Caki2 (cell line): ENCODE measurements at regions not wholly inside any gene's neighbourhood (a gene's known extent, or its start where the extent isn't known, plus 50 kb on each side); places are given as distances from the start of the nearest gene placed in this dataset.
"Not testable (repeated sequence)": the region's sequence is repeated elsewhere in the genome, so short reads cannot be mapped to it uniquely, and the experiment has no call there.

Experiments
- DNase-seq: peaks from one replicate; pipeline ENCODE4 v3.0.0-alpha.2; 2015; ENCODE audit warnings: low read depth
- in situ Hi-C: cut with HindIII; loops from 2 replicates; pipeline ENCODE4 v1.10.0; 2016; ENCODE audit warnings: low sequenced_read_pairs, low pct_unique_long_range_greater_than_20kb, mixed read lengths

DNA sequence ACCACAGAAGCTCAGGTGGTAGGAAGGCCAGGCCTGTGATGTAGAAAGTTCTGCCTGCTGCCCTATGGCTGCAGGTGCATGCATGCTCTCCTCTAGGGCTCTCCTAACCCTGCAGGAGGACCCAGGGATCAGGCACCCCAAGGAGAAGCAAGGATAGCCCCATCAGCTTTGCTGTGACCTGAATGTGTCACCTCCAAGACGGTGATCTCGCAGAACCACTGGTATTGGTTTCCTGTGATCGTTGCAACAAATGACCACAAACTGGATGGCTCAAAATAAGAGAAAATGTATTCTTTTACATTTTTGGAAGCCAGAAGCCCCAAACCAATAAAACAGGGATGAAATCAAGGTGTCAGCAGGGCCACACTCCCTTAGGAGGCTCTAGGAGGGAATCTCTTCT is 327.3 kb downstream of the BCL11A start:
- in situ Hi-C loops: no loop called here

DNA sequence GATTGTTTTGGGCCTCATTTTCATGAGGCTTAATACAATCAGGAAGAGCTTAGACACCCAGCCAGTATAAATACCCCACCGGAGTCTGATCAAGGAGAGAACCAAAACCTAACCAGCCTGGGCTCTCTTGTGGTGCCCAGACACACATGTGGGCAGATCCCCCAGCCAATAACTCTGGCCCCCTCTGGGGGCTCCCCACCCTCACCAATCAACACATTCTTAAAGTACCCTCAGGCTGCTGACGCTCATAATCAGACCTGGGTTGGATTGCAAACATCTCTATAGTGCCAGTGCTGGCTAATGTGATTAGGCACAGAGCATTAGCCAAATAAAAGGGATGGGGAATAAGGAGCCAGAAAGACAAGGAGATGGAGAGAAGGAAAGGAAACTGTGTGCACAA is 329.6 kb downstream of the BCL11A start:
- no peak for DNase-seq
- in situ Hi-C loops: no loop called here

More for the DNA sequence above, 327.3 kb downstream of the BCL11A start:
- DNase-seq: no peak

DNA sequence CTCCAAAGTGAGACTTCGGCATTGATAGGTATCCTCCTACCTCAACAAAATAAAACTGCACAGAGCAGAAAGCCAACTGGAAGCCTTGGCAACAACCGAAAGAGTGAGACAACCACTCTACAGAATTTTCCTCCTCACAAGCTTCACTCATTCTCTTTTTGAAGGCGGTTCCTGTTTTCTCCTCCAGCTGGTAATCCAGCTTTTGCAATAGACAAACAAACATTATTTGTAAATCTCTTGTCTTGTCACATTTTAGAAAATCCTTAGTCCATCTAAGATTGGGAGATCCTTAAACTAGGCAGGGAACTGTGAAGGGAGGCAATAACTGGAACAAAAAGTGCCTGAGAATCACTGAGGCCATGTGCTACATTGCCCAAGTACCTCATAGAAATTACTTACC is 332.4 kb downstream of the BCL11A start:
- in situ Hi-C loops: no loop called here
- no peak for DNase-seq

DNA sequence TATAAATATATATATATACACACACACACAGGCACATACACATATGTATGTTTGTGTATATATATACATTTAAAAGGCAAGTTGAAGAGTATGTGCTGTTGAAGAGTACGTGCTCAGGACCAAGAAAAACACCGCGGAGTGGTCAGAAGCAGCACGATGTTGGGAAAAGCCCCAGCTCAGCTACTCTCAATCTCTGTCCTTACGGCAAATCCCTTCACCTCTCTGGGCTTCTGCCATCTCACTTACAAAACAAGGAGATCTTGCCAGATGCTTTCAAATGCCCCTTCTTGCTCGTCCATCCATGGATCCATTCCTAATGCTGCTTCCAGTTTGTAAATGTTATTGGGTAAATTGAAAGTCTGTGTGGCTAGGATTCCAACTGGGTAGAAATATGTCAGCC is 333.9 kb downstream of the BCL11A start:
- in situ Hi-C loops: no loop called here
- DNase-seq: no peak

DNA sequence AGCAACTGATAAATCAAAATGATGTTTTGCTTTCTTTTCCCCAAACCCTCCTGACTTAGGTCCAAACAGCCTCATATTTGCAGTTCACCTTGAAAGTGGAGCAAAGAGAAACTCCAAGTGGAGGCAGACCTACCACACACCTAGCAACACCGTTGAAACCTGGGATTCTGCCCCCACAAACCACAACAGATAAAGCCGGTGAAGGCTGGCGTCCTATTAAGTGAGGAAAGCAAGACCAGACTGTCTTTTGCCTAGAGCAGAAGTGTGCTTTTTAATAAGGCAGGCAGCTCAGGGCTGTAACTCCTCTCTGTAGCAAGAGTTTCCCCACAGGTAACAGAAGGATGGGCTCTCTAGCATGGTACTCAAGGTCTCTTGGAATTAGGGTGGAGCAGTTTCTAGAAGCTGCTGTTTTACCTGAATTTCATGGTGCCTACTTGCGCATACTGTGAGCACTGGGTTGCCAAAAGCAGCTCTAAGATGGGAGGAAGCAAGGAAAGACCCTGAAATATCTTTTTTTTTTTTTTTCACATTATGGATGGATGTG is 336.9 kb downstream of the BCL11A start:
- no peak for DNase-seq
- in situ Hi-C loops: no loop called here

DNA sequence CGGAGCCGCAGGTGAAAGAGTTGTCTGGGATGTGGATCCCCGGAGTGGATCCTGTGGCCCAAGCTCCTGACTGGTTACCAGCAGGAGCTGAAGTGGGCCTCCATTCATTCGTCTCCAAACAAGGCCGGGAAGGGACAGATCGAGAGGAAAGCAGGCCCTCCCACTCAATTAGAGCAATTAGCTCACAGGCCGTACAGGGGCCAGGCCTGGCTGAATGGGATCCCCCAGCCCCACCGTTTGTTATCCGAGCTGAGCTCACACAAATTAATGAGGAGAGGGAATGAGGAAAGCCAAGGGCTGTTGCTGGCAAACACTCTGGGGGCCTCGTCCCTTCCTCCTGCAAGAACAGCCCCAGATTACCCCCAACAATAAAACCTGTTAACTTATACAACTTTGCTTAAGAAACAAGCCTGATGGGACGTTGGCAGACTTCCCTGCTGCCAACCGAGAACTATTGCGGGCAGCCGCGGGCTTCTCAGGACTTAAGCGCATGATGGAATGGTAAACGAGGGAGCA is 338.0 kb downstream of the BCL11A start:
- in situ Hi-C loops: no loop called here
- no peak for DNase-seq

DNA sequence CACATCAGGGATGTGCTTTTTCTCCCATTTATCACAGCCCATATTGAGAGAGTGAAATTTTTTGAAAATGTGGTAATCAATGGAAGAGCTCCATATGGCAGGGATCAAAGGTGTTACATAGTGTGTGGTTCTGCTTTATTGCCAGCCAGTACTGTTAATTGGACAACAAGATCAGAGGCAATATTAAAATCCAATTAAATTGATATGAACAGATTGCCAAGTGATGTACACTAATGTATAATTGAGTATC is 338.9 kb downstream of the BCL11A start:
- in situ Hi-C loops: no loop called here
- no peak for DNase-seq

DNA sequence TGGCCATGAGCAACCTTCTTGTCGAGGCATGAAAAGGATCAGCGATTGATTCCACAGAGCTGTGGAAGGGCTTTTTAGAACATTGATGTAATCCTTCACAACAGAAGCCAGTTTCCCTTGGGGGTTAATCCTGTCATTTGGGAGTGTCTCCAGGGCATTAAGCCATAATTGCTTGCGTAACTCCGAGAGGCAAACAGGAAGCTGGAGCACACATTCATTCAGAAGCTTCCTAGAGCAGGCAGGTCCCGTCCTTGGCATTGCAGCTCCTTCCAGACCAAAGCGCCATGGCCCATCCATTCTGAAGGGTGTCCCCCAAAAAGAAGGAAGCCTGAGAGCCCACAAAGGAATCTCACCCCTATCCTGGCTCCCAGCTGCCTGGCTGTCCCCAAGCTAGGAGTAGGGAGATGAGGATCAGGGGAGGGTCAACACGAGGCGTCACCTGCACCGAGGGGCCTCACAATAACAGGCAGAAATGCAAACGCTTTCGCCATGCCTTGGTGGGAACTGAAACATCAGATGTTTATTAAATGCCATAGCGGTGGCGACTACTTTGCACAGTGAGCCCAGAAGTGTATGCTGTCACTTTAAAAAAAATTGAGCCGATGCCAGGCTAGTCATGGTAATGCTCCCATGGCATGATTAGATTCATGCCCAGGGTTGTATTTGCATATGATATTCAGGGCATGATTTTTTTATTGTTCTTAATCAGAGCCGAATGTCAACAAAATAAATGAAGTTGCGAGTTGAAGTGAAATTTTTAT is 339.4 kb downstream of the BCL11A start:
- in situ Hi-C loops: no loop called here
- DNase-seq: no peak

DNA sequence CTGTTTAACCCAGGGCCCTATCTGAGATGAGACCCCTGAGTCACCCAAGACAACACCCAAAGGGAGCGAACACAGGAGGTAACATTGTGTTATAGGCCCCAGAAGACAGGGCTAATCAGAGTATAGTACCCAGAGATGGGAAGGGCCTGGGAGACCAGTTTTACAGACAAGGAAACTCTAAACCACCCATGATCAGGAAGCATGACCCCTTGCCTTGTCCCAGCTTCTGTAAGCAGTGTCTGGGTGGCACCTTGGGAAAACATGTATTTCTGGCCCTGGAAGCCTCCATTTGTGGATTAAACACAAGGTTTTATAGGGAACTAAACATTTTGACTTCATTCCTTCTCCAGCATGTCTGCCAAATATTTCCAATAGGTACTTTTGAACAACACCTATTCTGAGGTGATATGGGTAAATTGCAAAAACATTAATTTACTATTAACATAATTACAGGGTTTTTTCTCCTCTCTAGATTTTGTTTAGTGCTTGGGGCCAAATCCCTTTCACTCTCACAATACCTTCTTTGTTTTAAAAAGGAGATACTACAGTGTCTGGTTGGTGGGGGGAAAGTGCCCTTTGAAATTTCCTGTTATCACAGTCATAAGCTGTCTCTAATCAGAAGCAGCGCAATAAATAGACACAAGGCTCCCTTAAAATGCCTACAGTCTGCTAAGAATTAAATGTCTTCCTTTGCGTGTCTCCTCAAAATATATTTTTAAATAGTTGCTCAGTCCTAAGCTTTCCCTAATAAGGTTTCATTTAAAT is 341.1 kb downstream of the BCL11A start:
- DNase-seq: no peak
- in situ Hi-C loops: no loop called here

DNA sequence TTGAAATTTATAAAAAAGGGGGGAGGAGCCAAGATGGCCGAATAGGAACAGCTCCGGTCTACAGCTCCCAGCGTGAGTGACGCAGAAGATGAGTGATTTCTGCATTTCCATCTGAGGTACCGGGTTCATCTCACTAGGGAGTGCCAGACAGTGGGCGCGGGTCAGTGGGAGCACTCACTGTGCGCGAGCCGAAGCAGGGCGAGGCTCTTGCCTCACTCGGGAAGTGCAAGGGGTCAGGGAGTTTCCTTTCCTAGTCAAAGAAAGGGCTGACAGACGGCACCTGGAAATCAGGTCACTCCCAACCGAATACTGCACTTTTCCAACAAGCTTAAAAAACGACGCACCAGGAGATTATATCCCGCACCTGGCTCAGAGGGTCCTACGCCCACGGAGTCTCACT is 364.4 kb downstream of the BCL11A start:
- in situ Hi-C loops: not testable (repeated sequence)

DNA sequence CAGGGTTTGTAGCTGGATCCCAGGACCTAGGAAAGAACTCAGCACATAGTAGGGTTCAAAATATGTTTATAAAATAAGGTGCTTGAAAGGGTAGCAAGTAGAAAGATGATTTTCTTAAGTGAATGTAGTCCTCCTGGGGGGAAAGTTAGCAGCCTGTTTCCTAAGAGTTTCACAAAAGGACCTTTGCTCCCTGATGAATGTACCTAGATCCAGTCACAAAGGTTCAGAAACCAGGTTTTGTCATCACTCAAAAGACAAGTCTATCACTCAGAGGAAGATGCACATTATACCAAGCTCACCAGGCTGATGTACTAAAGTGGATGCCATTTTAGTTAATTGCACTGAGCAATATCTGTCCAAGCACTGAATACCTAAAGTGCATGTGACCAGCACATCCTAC is 378.2 kb downstream of the BCL11A start:
- no peak for DNase-seq
- in situ Hi-C loops: no loop called here

More for the DNA sequence above, 364.4 kb downstream of the BCL11A start:
- not testable (repeated sequence) for DNase-seq

DNA sequence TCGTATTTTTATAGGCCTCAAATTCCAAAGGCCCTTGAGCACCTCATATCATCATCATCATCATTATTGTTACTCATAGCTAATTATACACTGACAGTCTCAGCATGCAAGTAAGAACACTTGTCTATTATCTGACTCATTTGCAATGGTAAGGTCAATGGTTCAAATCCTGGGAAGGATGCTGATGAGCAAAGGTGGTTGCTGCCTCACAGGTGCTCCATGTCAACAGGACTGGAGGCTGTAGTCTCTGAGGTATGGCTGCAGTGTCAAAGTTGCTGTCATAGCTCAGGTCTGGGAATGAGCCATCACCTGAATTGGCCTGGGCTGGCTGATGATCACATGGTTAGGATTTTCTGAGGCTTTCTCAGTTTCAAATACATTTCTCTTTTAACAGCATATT is 379.3 kb downstream of the BCL11A start:
- in situ Hi-C loops: no loop called here
- no peak for DNase-seq

DNA sequence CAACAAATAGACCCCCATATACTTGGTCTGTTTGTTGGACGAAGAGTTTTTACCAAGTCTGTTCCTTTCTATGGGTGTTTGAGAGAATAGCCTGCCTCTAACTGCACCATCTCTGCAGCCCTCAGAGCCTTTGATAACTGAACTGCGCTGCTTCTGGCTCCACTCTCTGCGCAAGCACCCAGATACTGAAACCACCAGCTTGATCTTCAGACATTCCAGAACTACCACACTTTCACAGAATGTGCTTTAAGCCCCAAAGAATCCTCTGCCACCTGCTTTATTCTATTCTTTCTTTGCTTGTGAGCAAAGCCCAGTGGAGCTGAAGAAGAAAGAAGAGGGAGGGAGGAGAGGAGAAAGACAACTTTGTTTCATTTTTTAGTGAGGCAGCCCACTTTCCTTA is 380.7 kb downstream of the BCL11A start:
- in situ Hi-C loops: no loop called here
- no peak for DNase-seq

DNA sequence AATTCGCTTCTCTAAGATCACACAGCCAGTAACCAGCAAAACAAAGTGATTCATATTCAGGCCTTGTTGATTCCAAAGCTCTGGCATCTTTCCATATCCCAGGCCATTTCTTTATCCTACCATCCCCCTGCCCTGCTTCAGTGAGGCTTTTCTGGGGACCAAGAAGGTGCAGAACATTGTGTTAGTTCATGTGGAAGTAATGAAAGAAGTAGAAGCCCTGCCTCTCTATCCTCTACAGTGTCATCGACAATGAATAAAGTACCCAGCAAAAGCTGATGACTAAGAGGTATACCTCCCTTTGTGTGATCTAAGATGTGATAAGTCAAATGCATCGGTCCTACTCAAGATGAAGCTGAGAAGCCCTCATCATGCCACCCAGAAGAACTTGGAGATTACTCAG is 383.2 kb downstream of the BCL11A start:
- DNase-seq: no peak
- in situ Hi-C loops: no loop called here

DNA sequence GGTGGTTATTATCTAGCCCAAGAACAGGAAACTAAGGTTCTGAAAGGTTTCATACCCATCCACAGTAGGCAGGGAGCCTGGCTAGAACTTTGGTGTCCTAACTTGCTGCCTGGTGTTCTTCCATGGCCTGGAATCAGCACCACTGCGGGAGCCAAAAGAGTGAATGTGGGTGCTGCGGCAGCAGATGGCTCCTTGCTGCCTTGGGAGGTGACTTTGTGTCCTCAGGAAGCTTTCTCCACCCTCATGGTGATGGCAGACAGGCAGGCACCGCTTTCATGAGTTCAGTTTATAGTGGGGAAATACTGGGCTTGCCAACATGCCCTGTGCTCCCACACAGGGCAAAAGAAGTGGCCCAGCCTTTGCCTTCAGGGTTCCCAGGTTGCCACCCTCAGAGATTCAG is 385.2 kb downstream of the BCL11A start:
- DNase-seq: no peak
- in situ Hi-C loops: no loop called here

DNA sequence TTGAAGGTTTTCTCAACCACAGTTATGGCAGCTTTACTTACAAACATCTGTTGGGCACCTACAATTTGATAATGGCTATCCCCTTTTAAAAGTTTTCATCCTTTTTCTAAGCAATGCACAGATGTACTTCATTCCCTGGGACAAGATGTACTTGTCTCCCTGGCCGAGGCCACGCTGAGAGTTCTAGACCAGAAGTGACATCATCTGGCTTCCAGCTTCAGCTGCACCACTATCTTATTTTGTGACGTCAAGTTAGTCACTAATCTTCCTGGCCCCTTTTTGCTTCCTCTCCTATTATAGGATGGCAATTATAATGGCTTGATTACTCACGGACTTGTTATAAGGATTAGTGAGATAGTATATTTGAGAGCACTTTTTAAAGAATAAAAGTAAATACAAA is 386.4 kb downstream of the BCL11A start:
- no peak for DNase-seq
- in situ Hi-C loops: no loop called here

DNA sequence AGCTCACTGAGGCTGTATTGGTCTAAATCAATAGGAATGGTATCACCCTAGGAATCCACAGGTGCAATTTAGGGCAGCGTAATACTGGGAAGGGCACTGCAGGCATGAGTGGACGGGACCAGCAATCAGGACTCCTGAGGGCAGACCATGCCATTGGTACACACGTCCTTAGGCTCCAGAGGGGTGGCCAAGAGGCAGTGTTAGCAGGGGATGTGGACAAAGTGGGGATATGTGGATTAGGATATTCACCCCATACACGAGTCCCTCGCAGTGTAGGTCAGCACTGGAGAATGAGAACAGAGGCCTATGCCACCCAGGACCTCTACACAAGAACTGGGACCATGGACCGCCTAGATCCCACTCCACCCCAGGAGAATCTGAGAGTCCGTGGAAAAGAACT is 389.8 kb downstream of the BCL11A start:
- DNase-seq: no peak
- in situ Hi-C loops: no loop called here

DNA sequence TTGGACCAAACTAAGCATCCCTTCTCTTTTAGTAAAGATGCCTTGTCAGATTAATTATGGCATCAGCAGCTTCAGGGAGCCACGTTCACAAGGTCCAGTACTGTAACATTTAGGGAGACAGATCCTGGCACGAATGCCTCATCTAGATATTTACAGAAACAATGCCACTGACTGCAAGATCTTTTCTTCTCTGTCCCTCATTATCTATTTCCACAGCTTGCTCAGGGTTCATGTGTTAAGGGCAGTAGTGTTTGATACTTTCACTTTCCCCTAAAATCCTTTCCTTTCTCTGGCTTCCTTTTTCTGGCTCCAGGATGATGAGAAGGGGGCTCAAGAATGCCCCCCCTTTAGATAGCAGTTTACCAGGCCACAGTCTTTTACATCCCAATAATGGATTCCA is 393.9 kb downstream of the BCL11A start:
- no peak for DNase-seq
- in situ Hi-C loops: no loop called here

DNA sequence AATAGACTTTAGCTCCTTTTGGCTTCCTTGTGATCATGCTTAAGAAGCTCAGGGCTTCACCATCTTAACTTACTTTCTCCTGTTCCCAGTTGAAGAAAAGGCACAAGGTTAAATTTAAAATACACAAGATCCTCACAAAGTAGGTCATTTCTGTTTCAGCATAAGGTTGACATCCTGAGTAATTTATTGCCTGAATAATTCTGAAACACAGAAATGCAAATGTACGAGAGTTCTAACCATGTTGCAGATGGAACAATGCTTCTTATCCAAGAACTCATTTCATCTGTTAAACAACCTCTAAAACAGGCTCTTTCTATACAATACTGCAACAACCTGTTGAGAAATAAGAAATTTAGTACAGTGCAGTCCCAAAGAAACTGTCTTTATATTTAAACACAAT is 395.2 kb downstream of the BCL11A start:
- in situ Hi-C loops: no loop called here
- no peak for DNase-seq

DNA sequence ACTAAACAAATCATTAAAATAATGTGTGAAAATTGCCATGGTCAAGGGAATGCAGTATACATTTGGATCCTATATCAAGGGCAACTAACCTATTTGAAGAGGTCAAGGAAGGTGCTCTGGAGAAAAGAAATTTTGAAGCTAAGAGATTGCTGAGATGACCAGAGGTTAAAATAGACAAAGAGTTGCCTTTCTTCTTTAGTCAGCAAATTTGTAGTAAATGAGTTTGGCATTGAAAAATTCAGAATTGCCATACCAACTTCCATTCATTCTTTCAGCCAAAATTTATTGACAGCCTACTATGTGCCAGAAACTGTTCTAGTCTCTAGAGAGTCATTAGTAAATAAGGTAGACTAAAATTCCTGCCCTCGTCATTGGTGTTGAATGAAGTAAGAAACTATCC is 396.2 kb downstream of the BCL11A start:
- in situ Hi-C loops: no loop called here
- no peak for DNase-seq
